OCI-LY7 (cell line): ENCODE measurements at regions not wholly inside any gene's neighbourhood (a gene's known extent, or its start where the extent isn't known, plus 50 kb on each side); places are given as distances from the start of the nearest gene placed in this dataset.

ENCODE experiments used
- EZH2phosphoT487 ChIP-seq: fragments of 200-600 bp; sonication (generic); IDR thresholded peaks from 2 replicates; pipeline ENCODE4 v1.6.1; 2018; ENCODE audit warnings: low read depth, borderline replicate concordance, mild to moderate bottlenecking, mixed run types, antibody characterized with exemption, low read length, moderate library complexity, mixed read lengths
- TF ChIP-seq, protein P1 (sequence below): fragments of 200-600 bp; sonication (generic); conservative IDR thresholded peaks from 2 replicates; pipeline ENCODE4 v1.5.1; 2014; ENCODE audit warnings: mild to moderate bottlenecking, antibody characterized with exemption, low read length, moderate library complexity, mixed read lengths

DNA sequence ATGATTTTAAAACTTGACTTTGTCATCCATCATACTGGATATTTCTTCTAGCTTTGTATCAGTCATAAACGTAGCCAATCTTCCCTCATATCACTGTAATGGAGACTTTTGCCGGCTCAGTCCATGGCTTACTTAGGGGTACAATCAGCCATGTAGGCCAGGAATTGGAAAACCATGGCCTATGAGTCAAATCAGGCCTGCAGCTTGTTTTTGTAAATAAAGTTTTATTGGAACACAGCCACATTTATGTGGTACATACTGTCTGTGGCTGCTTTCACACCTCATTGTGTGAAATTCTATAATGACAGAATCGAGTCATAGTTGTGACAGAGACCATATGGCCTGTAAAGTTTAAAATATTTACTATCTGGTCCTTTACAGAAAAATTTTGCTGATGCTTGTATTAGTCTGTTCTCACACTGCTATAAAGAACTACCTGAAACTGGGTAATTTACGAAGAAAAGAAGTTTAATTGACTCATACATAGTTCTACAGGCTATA, 64.5 kb upstream of the CDH13 start:
- no peak for TF ChIP-seq EZH2phosphoT487
- TF ChIP-seq, protein P1, sequence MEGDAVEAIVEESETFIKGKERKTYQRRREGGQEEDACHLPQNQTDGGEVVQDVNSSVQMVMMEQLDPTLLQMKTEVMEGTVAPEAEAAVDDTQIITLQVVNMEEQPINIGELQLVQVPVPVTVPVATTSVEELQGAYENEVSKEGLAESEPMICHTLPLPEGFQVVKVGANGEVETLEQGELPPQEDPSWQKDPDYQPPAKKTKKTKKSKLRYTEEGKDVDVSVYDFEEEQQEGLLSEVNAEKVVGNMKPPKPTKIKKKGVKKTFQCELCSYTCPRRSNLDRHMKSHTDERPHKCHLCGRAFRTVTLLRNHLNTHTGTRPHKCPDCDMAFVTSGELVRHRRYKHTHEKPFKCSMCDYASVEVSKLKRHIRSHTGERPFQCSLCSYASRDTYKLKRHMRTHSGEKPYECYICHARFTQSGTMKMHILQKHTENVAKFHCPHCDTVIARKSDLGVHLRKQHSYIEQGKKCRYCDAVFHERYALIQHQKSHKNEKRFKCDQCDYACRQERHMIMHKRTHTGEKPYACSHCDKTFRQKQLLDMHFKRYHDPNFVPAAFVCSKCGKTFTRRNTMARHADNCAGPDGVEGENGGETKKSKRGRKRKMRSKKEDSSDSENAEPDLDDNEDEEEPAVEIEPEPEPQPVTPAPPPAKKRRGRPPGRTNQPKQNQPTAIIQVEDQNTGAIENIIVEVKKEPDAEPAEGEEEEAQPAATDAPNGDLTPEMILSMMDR, result no peak
